DMS53 treated with DMSO at 0.1 percent for 48 hours (cell line): ENCODE measurements at regions not wholly inside any gene's neighbourhood (a gene's known extent, or its start where the extent isn't known, plus 50 kb on each side); places are given as distances from the start of the nearest gene placed in this dataset.
"Not testable (repeated sequence)": the region's sequence is repeated elsewhere in the genome, so short reads cannot be mapped to it uniquely, and the experiment has no call there.

Source experiments
- DNase-seq: peaks from one replicate; lab custom pipeline; 2025; ENCODE audit not compliant: unreplicated experiment; lab: John Stamatoyannopoulos, UW

GRCh38 chrX:108892501-108892900 lies 156.1 kb upstream of the IRS4 start:
- DNase-seq = no peak

DNA sequence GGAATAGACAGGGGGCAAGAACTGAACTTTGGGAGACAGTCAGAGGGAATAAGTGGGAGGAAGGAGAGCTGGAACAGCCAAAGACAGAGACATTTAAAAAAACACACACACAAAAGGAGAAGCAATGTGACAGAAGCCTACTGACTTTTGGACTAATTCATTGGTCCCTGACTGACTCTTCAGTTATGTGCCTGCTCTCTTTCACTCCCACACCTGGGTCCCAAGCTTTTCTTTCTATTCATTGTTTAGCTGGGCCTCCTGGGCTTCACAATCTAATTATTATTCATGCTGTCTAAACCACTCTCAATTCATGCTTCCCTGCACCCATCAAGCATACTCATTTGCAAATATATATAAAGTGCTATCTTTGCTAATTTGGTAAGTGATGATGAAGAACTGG lies 139.2 kb upstream of the IRS4 start:
- no peak for DNase-seq

- not testable (repeated sequence) for DNase-seq
Observed at GRCh38 chrX:108843039-108843438, 106.7 kb upstream of the IRS4 start.

GRCh38 chrX:108833993-108834392 lies 97.6 kb upstream of the IRS4 start:
- DNase-seq = no peak

DNA sequence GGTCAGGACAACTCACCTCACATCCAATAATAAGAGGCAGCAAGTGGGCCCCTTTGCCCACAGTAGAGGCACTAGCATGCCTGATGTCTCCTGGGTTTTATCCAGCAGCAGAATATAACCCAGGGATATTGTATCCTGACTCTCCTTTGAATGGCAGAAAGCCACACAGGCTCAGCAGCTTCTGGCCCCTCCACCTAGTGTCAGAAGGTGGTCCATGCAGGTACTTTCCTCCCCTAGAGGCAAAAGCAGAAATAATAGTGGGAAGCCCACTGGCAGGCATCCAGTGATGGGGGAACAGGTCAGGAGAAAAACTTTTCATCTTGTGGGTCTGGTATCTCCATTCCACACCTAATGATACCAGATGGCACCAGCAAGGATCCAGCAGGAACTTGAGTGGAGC lies 75.5 kb upstream of the IRS4 start:
- no peak for DNase-seq

DNA sequence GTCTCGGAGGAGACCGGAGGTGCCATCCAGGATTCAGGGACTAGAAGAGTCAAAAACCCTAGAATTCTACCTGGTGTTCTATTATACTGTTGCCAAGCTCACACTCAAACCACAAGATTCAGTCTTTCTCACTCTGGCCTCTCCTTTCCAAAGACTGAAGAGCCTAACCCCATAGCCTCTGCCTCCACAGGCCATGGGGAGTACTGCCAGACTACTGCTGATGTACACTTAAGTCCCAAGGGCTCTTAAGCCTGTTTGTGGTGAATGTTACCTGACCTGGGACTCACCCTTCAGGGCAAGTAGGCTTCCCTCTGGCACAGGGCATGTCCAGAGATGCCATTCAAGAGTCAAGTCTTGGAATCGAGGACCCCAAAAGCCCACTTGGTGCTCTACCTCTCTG lies 58.9 kb upstream of the IRS4 start:
- DNase-seq = no peak
